Endothelial cell of umbilical vein (primary cell): ENCODE measurements at regions not wholly inside any gene's neighbourhood (a gene's known extent, or its start where the extent isn't known, plus 50 kb on each side); places are given as distances from the start of the nearest gene placed in this dataset.

ENCODE experiments used
- BruUV-seq: library from RNA; stranded (reverse); fragments of 400-500 nt; replicated peaks from 2 replicates; lab custom pipeline; 2021; lab: Mats Ljungman, UMichigan
- CTCF ChIA-PET: fragments of 300-600, 350-600 bp; sonication (Branson Sonifier 250); formaldehyde crosslinking; loops from one replicate; lab custom pipeline; 2021; ENCODE audit warnings: antibody characterized with exemption, inconsistent platforms; lab: Charles Lee
- POLR2A ChIA-PET: fragments of 300-600, 350-600 bp; sonication (Branson Sonifier 250); formaldehyde crosslinking; loops from one replicate; lab custom pipeline; 2021; ENCODE audit warnings: antibody characterized with exemption, inconsistent platforms; lab: Charles Lee
- DNase-seq: peaks from one replicate; pipeline ENCODE4 v3.0.0-alpha.2; 2011; ENCODE audit warnings: low read depth, low spot score
- FAIRE-seq: peaks from 2 replicates; lab custom pipeline; 2011; peaks lifted over from hg19 to GRCh38; lab: Jason Lieb, UNC
- H2AFZ ChIP-seq: 2 replicates; pipeline ENCODE4 v1.6.0; 2012; ENCODE audit warnings: low read depth, low read length, control low read depth, inconsistent platforms
- H3K27ac ChIP-seq: 2 replicates; pipeline ENCODE4 v1.5.1; 2011; ENCODE audit warnings: low read depth, mild to moderate bottlenecking, control low read depth, low read length, moderate library complexity; ENCODE audit not compliant: insufficient read depth
- H3K27me3 ChIP-seq, 2 experiments: 2 replicates each; pipeline versions ENCODE4 v1.6.0 to v1.6.1; 2011; ENCODE audit warnings: low read length in 2 of 2, mixed read lengths in 1 of 2; ENCODE audit not compliant: control insufficient read depth in 2 of 2, insufficient read depth in 2 of 2
- H3K36me3 ChIP-seq, 2 experiments: 2 replicates in 1 of 2; 3 replicates in 1 of 2; pipeline ENCODE4 v1.5.1; 2011; ENCODE audit warnings: low read length in 2 of 2, mild to moderate bottlenecking in 1 of 2, moderate library complexity in 1 of 2; ENCODE audit not compliant: control insufficient read depth in 2 of 2, insufficient read depth in 2 of 2; ENCODE audit errors: extremely low read depth in 1 of 2
- H3K4me1 ChIP-seq: 3 replicates; pipeline ENCODE4 v1.5.1; 2011; ENCODE audit warnings: mild to moderate bottlenecking, low read length; ENCODE audit not compliant: control insufficient read depth, insufficient read depth; ENCODE audit errors: extremely low read depth
- H3K4me2 ChIP-seq: 2 replicates; pipeline ENCODE4 v1.6.1; 2011; ENCODE audit warnings: low read length, control low read depth, mixed read lengths; ENCODE audit not compliant: insufficient read depth
- H3K4me3 ChIP-seq, 3 experiments: fragments of 200-600 bp in 1 of 3; sonication (generic), shearing (Covaris generic) in 1 of 3; replicated peaks in 1 of 3; 2 replicates each; pipeline ENCODE4 v1.5.1; 2011 to 2016; ENCODE audit warnings: control low read depth in 3 of 3, low read length in 3 of 3, mild to moderate bottlenecking in 2 of 3, inconsistent platforms in 1 of 3, low read depth in 1 of 3, moderate library complexity in 1 of 3; ENCODE audit not compliant: insufficient read depth in 1 of 3
- H3K79me2 ChIP-seq: 2 replicates; pipeline ENCODE4 v1.6.0; 2012; ENCODE audit warnings: low read length, inconsistent platforms; ENCODE audit not compliant: control insufficient read depth, insufficient read depth
- H3K9ac ChIP-seq: replicated peaks from 2 replicates; pipeline ENCODE3; 2011; ENCODE audit warnings: low read length, control low read depth; ENCODE audit not compliant: insufficient read depth; ENCODE audit errors: extremely low read depth
- H3K9me1 ChIP-seq: replicated peaks from 3 replicates; pipeline ENCODE4 v1.6.0; 2011; ENCODE audit warnings: mild to moderate bottlenecking, low read length; ENCODE audit not compliant: control insufficient read depth, insufficient read depth; ENCODE audit errors: extremely low read depth
- H3K9me3 ChIP-seq: replicated peaks from 2 replicates; pipeline ENCODE4 v1.5.1; 2012; ENCODE audit warnings: low read length, inconsistent platforms; ENCODE audit not compliant: control insufficient read depth, insufficient read depth
- H4K20me1 ChIP-seq: replicated peaks from 2 replicates; pipeline ENCODE3; 2011; ENCODE audit warnings: mild to moderate bottlenecking, low read length; ENCODE audit not compliant: control insufficient read depth, insufficient read depth; ENCODE audit errors: extremely low read depth
- CTCF ChIP-seq, 2 donors: IDR thresholded peaks; 1 replicate in 1 of 2; 2 replicates in 1 of 2; pipeline ENCODE4 v1.5.1; 2011; ENCODE audit warnings: low read length in 2 of 2, mild to moderate bottlenecking in 2 of 2, moderate library complexity in 2 of 2, control low read depth in 1 of 2, inconsistent platforms in 1 of 2, low read depth in 1 of 2; ENCODE audit not compliant: insufficient read depth in 1 of 2; ENCODE audit errors: extremely low read depth in 1 of 2
- EZH2 ChIP-seq: IDR thresholded peaks from 2 replicates; pipeline ENCODE4 v1.6.1; 2012; ENCODE audit warnings: borderline replicate concordance, low read depth, mild to moderate bottlenecking, moderate library complexity, low read length, inconsistent platforms; ENCODE audit not compliant: severe bottlenecking
- FOS ChIP-seq: IDR thresholded peaks from 2 replicates; pipeline ENCODE4 v1.6.1; 2011; ENCODE audit warnings: mild to moderate bottlenecking, low read length, moderate library complexity, borderline replicate concordance; ENCODE audit not compliant: insufficient read depth
- GATA2 ChIP-seq: IDR thresholded peaks from 2 replicates; pipeline ENCODE4 v1.7.0; 2011; ENCODE audit warnings: low read depth, mild to moderate bottlenecking, moderate library complexity, mixed read lengths, low read length; ENCODE audit not compliant: insufficient read length, insufficient read depth
- JUN ChIP-seq: IDR thresholded peaks from 2 replicates; pipeline ENCODE4 v1.6.1; 2011; ENCODE audit warnings: borderline replicate concordance, low read depth; ENCODE audit not compliant: insufficient read length, insufficient read depth
- MAX ChIP-seq: IDR thresholded peaks from 2 replicates; pipeline ENCODE4 v1.6.1; 2011; ENCODE audit not compliant: insufficient read depth, insufficient read length
- MYC ChIP-seq: IDR thresholded peaks from one replicate; pipeline ENCODE4 v1.6.1; 2011; ENCODE audit warnings: mild to moderate bottlenecking, low read depth, low read length
- POLR2A ChIP-seq: IDR thresholded peaks from 2 replicates; pipeline ENCODE4 v1.6.1; 2012; ENCODE audit warnings: low read depth, mild to moderate bottlenecking, control low read depth, low read length
- POLR2AphosphoS5 ChIP-seq: IDR thresholded peaks from 2 replicates; pipeline ENCODE4 v1.6.1; 2012; ENCODE audit warnings: low read depth, mild to moderate bottlenecking, control low read depth, low read length, moderate library complexity; ENCODE audit not compliant: insufficient read depth
- dilution Hi-C: fragments of 300-500 bp; cut with MboI; formaldehyde crosslinking; loops from one replicate; pipeline ENCODE4 v1.15.0; 2019; ENCODE audit warnings: low sequenced_read_pairs; ENCODE audit not compliant: extremely low pct_ligation_motif_present
- intact Hi-C: fragments of 100-400 bp; cut with micrococcal nuclease; formaldehyde crosslinking; loops from one replicate; pipeline ENCODE4 v1.10.0; 2022

- ChIA-PET POLR2A (no interaction called here), CTCF (no interaction called here)
- FAIRE-seq (no peak), DNase-seq (no peak)
- no peaks in the 10 kb centered on the region for H3K27me3 ChIP-seq
- H3K79me2 ChIP-seq = no peaks in the 10 kb centered on the region
- no peak overlapping the region for H3K4me3 ChIP-seq
- H3K4me1 ChIP-seq = no peaks in the 10 kb centered on the region
- H3K9ac ChIP-seq = no peak overlapping the region
- intact Hi-C loops = no loop called here
- dilution Hi-C loops = no loop called here
- H3K4me2 ChIP-seq = no peak overlapping the region
- H2AFZ ChIP-seq = no peak overlapping the region
- no peaks in the 10 kb centered on the region for H3K9me3 ChIP-seq
- no peak for TF ChIP-seq MAX
- no peak for TF ChIP-seq CTCF (IDR thresholded peaks at IDR 0.05; ENCODE audit: extremely low read depth in 1 of 2, insufficient read depth in 1 of 2, low read depth in 1 of 2, low read length in 2 of 2)
- TF ChIP-seq POLR2A = no peak
- TF ChIP-seq FOS = no peak
- no peak for TF ChIP-seq MYC
- TF ChIP-seq JUN = no peak
- TF ChIP-seq POLR2AphosphoS5 = no peak
- no peak for TF ChIP-seq EZH2
- TF ChIP-seq GATA2 = no peak
- H3K27ac ChIP-seq = no peak overlapping the region
- BruUV-seq = no TSS peak
- no peaks in the 10 kb centered on the region for H4K20me1 ChIP-seq
- H3K36me3 ChIP-seq = no peaks in the 10 kb centered on the region
- no peaks in the 10 kb centered on the region for H3K9me1 ChIP-seq
Measured at GRCh38 chr1:87821335-87821697, 492.6 kb downstream of the LMO4 start.
